Left kidney (tissue), 1 donor: ENCODE measurements at regions not wholly inside any gene's neighbourhood (a gene's known extent, or its start where the extent isn't known, plus 50 kb on each side); places are given as distances from the start of the nearest gene placed in this dataset.
"Not testable (repeated sequence)": the region's sequence is repeated elsewhere in the genome, so short reads cannot be mapped to it uniquely, and the experiment has no call there.

Source experiments
- DNase-seq: peaks from one replicate; pipeline ENCODE4 v3.0.0-alpha.2; 2013

GRCh38 chr6:81624453-81624852 is 128.0 kb downstream of the TENT5A start:
- no peak for DNase-seq

- no peak for DNase-seq
Measured at GRCh38 chr6:81623106-81623759, 129.2 kb downstream of the TENT5A start.

GRCh38 chr6:81621816-81622395 is 130.6 kb downstream of the TENT5A start:
- DNase-seq: no peak

GRCh38 chr6:81614292-81614691 is 138.2 kb downstream of the TENT5A start:
- no peak for DNase-seq

GRCh38 chr6:81613606-81614005 is 138.9 kb downstream of the TENT5A start:
- no peak for DNase-seq

DNA sequence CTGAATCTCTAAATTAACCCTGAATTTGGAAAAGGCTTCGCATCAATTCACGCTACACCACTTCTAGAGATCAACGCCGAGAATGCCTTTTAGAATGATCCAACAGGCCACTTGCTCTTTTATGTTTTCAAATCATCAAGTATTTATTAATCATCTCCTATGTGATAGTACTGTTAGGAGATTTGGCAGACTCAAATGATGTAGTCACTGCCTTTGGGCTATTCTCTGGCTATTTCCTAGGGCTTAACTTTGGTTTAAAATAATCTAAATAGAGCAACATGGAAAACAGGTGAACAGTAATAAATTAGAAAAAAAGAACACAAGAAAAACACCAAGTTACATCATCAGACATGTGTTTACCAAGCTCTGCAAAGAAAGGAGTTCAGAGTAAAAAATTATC is 140.3 kb downstream of the TENT5A start:
- DNase-seq: no peak

DNA sequence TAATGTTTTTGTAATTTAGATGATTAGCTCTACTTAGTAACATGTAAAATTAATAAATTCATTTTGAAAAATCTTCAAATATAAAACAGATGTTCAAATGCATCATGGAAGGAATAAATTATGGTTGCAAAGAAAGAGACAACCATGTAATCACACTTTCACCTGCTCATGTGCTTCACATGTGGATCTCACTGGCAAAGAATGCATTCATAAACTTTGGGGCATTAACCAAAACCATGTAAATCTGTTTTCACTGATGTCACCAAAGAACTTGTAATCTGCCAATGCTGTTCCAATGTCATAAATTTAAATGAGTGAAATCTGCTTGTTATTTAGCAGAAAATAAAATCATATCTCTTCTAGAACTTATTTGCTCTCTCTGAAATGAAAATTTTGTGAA is 142.7 kb downstream of the TENT5A start:
- DNase-seq: no peak

DNA sequence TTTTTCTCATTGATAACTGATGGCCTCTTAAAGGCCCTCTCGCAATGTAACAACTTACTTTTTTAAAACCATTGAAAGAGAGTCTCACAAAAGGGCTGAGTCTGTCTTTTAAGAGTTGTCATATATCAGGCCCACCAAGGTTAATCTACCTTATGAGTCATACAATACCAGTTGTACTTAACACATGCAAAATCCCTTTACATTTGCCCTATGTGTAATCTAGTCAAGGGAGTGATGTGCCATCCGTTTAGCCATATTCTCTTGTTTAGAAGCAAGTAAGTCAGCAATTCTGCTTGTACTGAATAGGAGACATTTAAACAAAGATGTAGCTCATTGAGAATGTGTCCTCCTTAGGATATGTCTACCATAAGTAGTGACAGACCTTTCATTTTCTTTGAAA is 143.7 kb downstream of the TENT5A start:
- no peak for DNase-seq

- no peak for DNase-seq
Measured at GRCh38 chr6:81606965-81607381, 145.5 kb downstream of the TENT5A start.

GRCh38 chr6:81605526-81605925 is 147.0 kb downstream of the TENT5A start:
- no peak for DNase-seq

DNA sequence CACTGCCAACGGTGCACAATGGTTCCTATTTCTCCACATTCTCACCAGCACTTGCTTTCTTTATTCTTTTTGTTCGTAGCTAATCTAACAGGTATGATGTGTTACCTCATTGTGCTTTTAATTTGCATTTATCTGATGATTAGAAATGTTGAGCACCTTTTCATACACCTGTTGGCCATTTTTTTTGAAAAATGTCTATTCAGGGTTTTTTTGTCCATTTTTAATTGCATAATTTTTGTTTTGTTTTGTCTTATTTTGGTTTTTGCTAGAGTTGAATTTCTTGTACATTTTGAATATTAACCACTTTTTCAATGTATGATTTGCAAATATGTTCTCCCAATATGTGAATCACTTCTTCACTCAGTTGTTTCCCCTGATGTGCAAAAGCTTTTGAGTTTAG is 150.6 kb downstream of the TENT5A start:
- DNase-seq: no peak

GRCh38 chr6:81600488-81600887 is 152.0 kb downstream of the TENT5A start:
- not testable (repeated sequence) for DNase-seq

DNA sequence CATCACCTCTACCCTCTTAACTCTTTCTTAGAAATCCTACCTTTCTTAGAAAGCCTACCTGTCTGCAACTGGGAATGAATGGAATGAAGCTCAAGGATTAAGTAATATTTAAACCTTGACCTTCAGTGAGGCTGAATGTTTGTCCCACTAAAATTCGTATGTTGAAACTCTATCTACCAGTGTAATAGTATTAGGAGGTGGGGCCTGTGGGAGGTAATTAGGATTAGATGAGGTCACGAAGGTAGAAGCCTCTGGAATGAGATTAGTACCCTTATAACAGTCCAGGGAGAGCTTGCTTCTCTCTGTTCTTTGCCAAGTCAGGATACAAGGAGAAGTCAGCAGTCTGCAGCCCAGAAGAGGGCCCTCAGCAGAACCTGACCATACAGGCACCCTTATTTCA is 158.0 kb downstream of the TENT5A start:
- no peak for DNase-seq

- no peak for DNase-seq
Measured at GRCh38 chr6:81590314-81590691, 162.2 kb downstream of the TENT5A start.

DNA sequence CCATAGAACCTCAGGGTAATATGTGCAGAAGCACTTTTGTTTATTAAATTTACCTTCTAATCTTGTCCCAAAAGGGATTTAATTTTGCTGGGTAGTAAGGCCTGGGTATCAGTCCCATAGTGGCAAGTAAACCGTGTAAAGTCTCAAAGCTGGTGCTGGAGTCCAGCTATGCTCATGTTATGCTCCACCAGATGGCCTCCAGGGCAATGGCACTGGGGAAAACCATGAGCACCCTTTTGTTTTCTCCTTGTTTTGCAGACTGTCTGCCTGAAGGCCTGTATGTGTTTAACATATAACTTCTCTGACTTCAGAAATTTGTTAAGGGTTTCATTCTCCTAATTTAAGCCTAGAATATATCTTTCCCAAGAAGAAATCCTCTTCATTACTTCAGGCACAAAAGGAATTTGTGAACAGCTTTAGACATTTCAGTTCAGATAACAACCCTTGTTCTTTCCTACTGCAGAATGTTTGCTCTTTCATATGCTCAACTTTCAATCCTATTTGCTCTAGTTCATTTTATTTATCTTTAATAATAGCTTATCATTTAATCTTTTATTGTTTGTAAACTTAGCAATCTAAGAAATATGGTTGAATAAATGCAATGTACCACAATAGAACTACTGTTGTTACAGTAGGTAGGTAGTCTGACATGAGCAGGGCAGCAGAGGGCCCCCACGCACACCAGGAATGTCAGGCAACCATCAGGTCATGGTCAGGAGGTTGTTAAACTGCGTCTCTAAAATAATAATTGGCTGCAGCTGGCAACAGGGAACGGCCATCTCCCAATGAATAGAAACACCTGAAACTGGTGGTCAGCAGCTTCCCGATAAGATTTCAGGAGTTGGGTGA is 162.8 kb downstream of the TENT5A start:
- no peak for DNase-seq

- DNase-seq: not testable (repeated sequence)
Measured at GRCh38 chr6:81585686-81586085, 166.8 kb downstream of the TENT5A start.

- DNase-seq: not testable (repeated sequence)
Measured at GRCh38 chr6:81584156-81584555, 168.3 kb downstream of the TENT5A start.

- no peak for DNase-seq
Measured at GRCh38 chr6:81575442-81575841, 177.0 kb downstream of the TENT5A start.

DNA sequence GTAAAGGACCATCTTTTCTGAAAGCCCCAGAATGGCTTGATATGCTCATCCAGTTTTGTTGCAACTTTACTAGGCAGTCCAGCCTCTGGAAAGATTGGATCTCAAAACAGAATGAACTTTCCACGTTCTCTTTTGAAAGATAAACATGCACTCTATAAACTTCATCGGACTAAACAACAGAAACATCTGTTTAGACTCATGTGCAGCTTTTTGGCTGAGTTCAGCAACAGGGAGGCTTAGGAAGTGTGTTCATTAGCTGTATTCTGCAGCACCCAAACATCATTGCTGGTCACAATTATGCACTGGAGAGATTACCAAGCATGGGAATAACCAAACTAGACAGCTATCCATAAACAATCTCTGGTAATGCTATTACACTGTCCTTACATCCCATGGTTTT is 180.5 kb downstream of the TENT5A start:
- DNase-seq: no peak

GRCh38 chr6:81570681-81571080 is 181.8 kb downstream of the TENT5A start:
- DNase-seq: no peak

- DNase-seq: no peak
Measured at GRCh38 chr6:81568973-81569372, 183.5 kb downstream of the TENT5A start.

DNA sequence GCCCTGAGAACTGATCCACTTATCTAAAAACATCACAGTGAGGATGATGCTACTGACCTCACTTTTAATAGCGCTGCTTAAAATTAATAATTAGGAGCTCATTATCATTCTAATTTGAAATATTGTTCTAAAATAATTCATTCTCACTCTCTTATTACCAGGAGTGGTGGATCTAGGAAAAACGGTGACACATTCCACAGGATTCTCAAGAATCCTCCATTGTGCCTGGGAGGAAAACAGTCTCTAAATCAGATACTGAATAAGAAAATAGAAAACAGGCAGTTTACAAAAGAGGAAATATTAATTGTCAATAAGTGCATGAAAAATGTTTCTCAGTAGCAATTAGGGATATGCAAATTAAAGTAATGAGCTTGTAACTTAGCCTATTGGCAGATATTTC is 187.4 kb downstream of the TENT5A start:
- no peak for DNase-seq

- no peak for DNase-seq
Measured at GRCh38 chr6:81564470-81565068, 187.9 kb downstream of the TENT5A start.
